ENCODE measurements at regions not wholly inside any gene's neighbourhood (a gene's known extent, or its start where the extent isn't known, plus 50 kb on each side); places are given as distances from the start of the nearest gene placed in this dataset.

DNA sequence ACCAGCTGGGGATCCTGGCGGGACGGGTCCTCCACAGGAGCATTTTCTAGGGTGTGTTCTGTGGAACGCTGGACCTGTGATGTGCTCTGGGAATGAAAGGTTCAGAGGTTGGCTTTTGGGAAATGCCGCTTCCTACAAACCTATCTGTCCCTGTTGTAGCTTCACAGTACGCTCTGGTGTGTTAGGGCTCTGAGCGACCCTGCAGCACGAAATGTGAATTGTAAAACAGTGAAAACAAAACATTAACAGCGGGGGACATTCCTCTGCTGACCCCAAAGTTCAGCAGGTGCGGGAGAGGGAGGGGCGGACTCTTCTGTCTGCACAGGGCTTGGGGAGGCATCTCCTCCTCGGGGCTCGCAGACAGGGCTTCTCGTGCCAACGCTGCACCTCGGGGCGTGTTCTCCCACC is 155.9 kb downstream of the NRN1 start:
- Histone ChIP-seq H3K4me3 (ENCODE audit: low read length) (no peak overlapping the region), H2AFZ (ENCODE audit: low read depth, low read length) (no peak overlapping the region), H3K4me2 (ENCODE audit: low read length) (no peak overlapping the region)

DNA sequence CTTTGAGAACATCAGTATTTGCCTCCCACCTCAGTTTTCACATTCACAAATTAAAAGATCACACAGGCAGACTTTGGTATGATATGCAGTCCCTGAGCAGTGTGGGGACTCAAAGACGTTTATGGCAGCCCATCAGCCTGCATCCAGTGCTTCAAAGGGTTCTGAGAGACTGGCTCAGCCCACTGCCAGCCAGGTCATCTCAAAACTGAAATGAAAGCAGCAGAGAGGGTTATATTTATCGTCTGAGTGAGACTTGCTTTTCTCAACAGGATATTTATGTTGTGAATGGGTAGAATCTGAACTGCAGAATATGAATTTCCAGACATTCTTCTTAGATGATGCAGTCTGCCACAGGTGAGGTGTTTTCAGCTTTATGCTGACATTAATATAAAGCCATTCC is 159.8 kb downstream of the NRN1 start:
- H3K4me3 ChIP-seq (ENCODE audit: low read length): no peak overlapping the region
- no peak overlapping the region for H3K27ac ChIP-seq (ENCODE audit: low read length)
- H3K4me1 ChIP-seq (ENCODE audit: low read length): no peaks in the 10 kb centered on the region
- TF ChIP-seq, protein P1, sequence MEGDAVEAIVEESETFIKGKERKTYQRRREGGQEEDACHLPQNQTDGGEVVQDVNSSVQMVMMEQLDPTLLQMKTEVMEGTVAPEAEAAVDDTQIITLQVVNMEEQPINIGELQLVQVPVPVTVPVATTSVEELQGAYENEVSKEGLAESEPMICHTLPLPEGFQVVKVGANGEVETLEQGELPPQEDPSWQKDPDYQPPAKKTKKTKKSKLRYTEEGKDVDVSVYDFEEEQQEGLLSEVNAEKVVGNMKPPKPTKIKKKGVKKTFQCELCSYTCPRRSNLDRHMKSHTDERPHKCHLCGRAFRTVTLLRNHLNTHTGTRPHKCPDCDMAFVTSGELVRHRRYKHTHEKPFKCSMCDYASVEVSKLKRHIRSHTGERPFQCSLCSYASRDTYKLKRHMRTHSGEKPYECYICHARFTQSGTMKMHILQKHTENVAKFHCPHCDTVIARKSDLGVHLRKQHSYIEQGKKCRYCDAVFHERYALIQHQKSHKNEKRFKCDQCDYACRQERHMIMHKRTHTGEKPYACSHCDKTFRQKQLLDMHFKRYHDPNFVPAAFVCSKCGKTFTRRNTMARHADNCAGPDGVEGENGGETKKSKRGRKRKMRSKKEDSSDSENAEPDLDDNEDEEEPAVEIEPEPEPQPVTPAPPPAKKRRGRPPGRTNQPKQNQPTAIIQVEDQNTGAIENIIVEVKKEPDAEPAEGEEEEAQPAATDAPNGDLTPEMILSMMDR (IDR thresholded peaks at IDR 0.05; ENCODE audit: low read depth, low read length): no peak
- TF ChIP-seq EZH2phosphoT487 (IDR thresholded peaks at IDR 0.05; ENCODE audit: low read depth): no peak
- H2AFZ ChIP-seq (ENCODE audit: low read depth, low read length): no peak overlapping the region
- no peak overlapping the region for H3K9ac ChIP-seq (ENCODE audit: low read length)
- H3K36me3 ChIP-seq (replicated peaks; ENCODE audit: low read depth, low read length): no peaks in the 10 kb centered on the region
- no peaks in the 10 kb centered on the region for H3K9me3 ChIP-seq (ENCODE audit: insufficient read depth, low read length)
- H3K79me2 ChIP-seq (ENCODE audit: low read length): no peaks in the 10 kb centered on the region
- peaks cover 34% of the 10 kb centered on the region for H3K27me3 ChIP-seq (ENCODE audit: low read depth, low read length)
- no peak overlapping the region for H3K4me2 ChIP-seq (ENCODE audit: low read length)
- H4K20me1 ChIP-seq (ENCODE audit: insufficient read depth, low read length): no peaks in the 10 kb centered on the region

More for the DNA sequence above, 155.9 kb downstream of the NRN1 start:
- H3K79me2 ChIP-seq (ENCODE audit: low read length): no peaks in the 10 kb centered on the region
- no peaks in the 10 kb centered on the region for H3K36me3 ChIP-seq (replicated peaks; ENCODE audit: low read depth, low read length)
- TF ChIP-seq EZH2phosphoT487 (IDR thresholded peaks at IDR 0.05; ENCODE audit: low read depth): no peak
- TF ChIP-seq, protein P1 (IDR thresholded peaks at IDR 0.05; ENCODE audit: low read depth, low read length): no peak
- no peaks in the 10 kb centered on the region for H4K20me1 ChIP-seq (ENCODE audit: insufficient read depth, low read length)
- H3K4me1 ChIP-seq (ENCODE audit: low read length): peaks cover 3% of the 10 kb centered on the region; the same call in 1 of the 2 replicates
- H3K27me3 ChIP-seq (ENCODE audit: low read depth, low read length): peaks cover 19% of the 10 kb centered on the region
- no peak overlapping the region for H3K9ac ChIP-seq (ENCODE audit: low read length)
- H3K27ac ChIP-seq (ENCODE audit: low read length): no peak overlapping the region
- H3K9me3 ChIP-seq (ENCODE audit: insufficient read depth, low read length): no peaks in the 10 kb centered on the region

DNA sequence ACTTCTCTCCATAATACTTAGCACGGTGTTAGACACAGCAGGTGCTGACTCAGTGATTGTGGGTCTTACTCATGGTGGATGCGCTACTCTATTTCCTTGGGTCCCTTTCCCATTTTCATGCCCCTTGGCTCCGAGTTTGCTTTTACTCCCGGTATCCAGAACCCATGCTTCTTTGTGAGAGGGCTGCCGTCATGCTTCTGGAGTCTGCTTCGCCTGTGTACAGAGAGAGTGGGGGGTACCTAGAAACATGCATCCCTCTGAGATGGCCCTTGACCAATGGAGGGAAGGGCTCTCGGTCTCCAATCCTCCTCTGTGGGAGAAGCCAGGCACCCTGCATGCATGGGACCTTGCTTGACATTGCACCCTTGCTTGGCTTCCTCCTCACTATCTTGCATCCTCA is 160.4 kb downstream of the NRN1 start:
- Histone ChIP-seq H3K79me2 (ENCODE audit: low read length) (no peaks in the 10 kb centered on the region), H3K9ac (ENCODE audit: low read length) (no peak overlapping the region), H3K4me1 (ENCODE audit: low read length) (no peaks in the 10 kb centered on the region), H4K20me1 (ENCODE audit: insufficient read depth, low read length) (no peaks in the 10 kb centered on the region), H3K27ac (ENCODE audit: low read length) (no peak overlapping the region), H3K36me3 (replicated peaks; ENCODE audit: low read depth, low read length) (no peaks in the 10 kb centered on the region), H3K4me2 (ENCODE audit: low read length) (no peak overlapping the region), H3K27me3 (ENCODE audit: low read depth, low read length) (peaks cover 34% of the 10 kb centered on the region), H3K4me3 (ENCODE audit: low read length) (no peak overlapping the region), H2AFZ (ENCODE audit: low read depth, low read length) (no peak overlapping the region), H3K9me3 (ENCODE audit: insufficient read depth, low read length) (no peaks in the 10 kb centered on the region)
- no peak for TF ChIP-seq EZH2phosphoT487 (IDR thresholded peaks at IDR 0.05; ENCODE audit: low read depth)
- TF ChIP-seq, protein P1 (IDR thresholded peaks at IDR 0.05; ENCODE audit: low read depth, low read length): no peak

DNA sequence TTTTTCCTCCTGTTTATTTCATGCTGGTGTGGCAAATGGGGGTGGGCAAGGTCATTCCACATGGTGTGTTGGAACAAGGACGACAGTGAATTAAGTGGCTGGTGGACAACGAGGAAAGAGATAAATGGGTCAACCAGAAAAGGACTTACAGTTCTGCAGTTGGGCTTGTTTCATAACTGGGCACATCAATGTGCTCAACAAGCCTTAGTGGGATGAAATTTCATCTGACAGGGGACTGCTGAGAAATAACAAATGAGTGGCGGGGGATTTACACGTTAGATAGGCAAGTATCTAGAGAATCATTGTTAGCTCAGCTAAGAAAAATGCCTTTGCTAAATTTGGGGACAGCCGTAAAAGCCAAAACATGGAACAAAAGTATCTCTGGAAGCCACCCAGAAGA is 163.6 kb downstream of the NRN1 start:
- Histone ChIP-seq H3K79me2 (ENCODE audit: low read length) (no peaks in the 10 kb centered on the region), H2AFZ (ENCODE audit: low read depth, low read length) (no peak overlapping the region), H3K27me3 (ENCODE audit: low read depth, low read length) (peaks cover 29% of the 10 kb centered on the region), H3K27ac (ENCODE audit: low read length) (no peak overlapping the region), H3K36me3 (replicated peaks; ENCODE audit: low read depth, low read length) (no peaks in the 10 kb centered on the region), H3K4me2 (ENCODE audit: low read length) (no peak overlapping the region), H3K4me1 (ENCODE audit: low read length) (no peaks in the 10 kb centered on the region), H3K9me3 (ENCODE audit: insufficient read depth, low read length) (no peaks in the 10 kb centered on the region), H4K20me1 (ENCODE audit: insufficient read depth, low read length) (no peaks in the 10 kb centered on the region), H3K4me3 (ENCODE audit: low read length) (no peak overlapping the region), H3K9ac (ENCODE audit: low read length) (no peak overlapping the region)
- TF ChIP-seq EZH2phosphoT487 (IDR thresholded peaks at IDR 0.05; ENCODE audit: low read depth): no peak
- TF ChIP-seq, protein P1 (IDR thresholded peaks at IDR 0.05; ENCODE audit: low read depth, low read length): no peak

All from OCI-LY3 (cell line).